ENCODE measurements at regions not wholly inside any gene's neighbourhood (a gene's known extent, or its start where the extent isn't known, plus 50 kb on each side); places are given as distances from the start of the nearest gene placed in this dataset.
"Not testable (repeated sequence)": the region's sequence is repeated elsewhere in the genome, so short reads cannot be mapped to it uniquely, and the experiment has no call there.

- no peak for DNase-seq
These were observed 157.8 kb upstream of the PREP start for GRCh38 chr6:105560611-105561066.

GRCh38 chr6:105557291-105557690 is 154.4 kb upstream of the PREP start:
- no peak for DNase-seq

- DNase-seq: no peak
These were observed 150.3 kb upstream of the PREP start for GRCh38 chr6:105553171-105553570.

DNA sequence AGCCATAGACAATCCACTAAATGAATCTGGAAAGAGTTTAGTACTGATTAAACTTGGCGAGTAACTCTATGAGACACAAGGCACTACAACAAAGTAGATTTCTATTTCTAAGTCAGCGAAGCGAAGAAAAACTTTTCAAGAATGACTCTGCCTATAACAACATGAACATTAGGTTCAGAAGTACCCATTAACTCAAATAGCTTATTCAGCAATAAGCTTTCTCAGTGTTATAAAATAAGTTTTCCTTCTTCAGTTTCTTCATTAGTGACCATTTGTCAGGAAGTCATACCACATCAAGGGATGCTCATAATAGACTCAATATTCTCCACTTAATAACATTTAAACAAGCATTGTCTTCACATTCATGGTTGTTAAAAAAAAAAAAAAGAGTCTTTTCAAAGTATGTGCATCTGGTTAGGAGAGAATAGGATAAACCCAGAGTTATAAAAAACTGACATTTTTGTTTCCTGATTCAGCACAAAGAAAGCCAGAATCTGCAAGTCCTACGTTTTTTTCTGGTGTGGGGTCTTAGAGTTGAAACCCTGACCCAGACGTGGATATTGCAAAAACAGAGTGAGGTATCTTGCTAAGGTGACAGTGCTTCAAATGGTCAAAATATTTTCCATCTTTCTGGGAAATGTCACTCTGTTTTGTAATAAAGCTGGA is 148.2 kb upstream of the PREP start:
- no peak for DNase-seq

- DNase-seq: no peak
These were observed 143.9 kb upstream of the PREP start for GRCh38 chr6:105546754-105547153.

- no peak for DNase-seq
These were observed 143.3 kb upstream of the PREP start for GRCh38 chr6:105545947-105546731.

GRCh38 chr6:105545228-105545920 is 142.5 kb upstream of the PREP start:
- no peak for DNase-seq

DNA sequence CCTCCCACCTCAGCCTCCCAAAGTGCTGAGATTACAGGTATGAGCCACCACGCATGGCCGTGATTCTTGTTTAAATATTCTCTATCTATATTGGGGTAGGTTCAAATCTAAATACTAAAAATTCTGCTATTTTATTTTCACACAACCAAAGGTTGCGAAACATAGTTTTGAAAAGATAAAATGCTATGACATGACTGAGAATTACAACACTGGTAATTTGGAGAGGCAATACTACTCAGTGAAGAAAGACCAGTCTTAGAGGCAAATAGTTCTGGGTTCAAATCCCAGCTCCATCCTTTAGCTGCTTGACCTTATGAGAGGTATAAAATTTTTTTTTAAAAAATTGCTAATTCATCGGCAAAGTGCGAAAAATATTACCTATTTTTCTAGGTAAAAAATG is 137.0 kb upstream of the PREP start:
- DNase-seq: no peak

- DNase-seq: no peak
These were observed 135.2 kb upstream of the PREP start for GRCh38 chr6:105537981-105538578.

GRCh38 chr6:105536961-105537360 is 134.1 kb upstream of the PREP start:
- no peak for DNase-seq

- no peak for DNase-seq
These were observed 130.4 kb upstream of the PREP start for GRCh38 chr6:105533301-105533700.

- DNase-seq: no peak
These were observed 123.5 kb upstream of the PREP start for GRCh38 chr6:105526225-105526872.

DNA sequence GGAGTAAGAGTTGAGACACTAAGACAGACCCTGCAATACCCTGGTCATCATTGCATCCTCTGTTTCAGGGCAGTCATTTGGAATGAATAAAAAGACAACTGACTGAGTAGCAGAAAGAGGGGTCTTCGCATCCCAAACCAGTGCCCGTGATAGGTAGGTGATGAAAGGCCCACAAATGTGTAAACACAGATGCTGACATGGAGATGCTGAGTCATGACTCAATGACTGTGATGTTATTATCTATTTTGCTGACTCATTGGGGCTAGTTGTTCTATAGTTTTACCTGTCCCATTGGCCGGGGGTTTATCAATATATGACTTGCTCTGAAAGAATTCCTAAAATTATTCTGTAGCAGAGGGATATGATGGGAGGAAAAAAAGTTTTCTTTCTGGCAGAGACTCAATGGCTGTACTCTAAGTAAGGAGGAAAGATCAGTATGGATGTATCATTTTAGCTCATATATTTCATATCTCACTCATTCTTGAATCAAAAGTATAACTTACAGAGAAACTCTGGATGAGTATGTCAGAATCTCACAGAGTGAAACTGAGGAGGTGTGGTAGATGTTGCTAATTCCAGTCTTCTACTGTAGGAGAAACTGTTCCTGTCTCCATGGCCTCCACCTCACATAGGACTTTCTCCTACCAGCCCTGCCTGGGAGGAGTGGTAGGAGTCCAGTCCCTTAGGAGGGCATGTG is 119.9 kb upstream of the PREP start:
- DNase-seq: no peak

- no peak for DNase-seq
These were observed 117.1 kb upstream of the PREP start for GRCh38 chr6:105519954-105520353.

DNA sequence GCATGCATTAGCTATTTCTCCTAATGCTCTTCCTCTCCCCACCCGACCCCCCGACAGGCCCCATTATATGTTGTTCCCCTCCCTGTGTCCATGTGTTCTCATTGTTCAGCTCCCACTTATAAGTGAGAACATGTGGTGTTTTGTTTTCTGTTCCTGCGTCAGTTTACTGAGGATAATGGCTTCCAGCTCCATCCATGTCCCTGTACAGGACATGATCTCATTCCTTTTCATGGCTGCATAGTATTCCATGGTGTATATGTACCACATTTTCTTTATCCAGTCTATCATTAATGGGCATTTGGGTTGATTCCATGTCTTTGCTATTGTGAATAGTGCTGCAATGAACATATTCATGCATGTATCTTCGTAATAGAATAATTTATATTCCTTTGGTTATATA is 116.1 kb upstream of the PREP start:
- DNase-seq: not testable (repeated sequence)

- DNase-seq: no peak
These were observed 112.2 kb upstream of the PREP start for GRCh38 chr6:105515054-105515453.

- no peak for DNase-seq
These were observed 111.4 kb upstream of the PREP start for GRCh38 chr6:105514306-105514705.

DNA sequence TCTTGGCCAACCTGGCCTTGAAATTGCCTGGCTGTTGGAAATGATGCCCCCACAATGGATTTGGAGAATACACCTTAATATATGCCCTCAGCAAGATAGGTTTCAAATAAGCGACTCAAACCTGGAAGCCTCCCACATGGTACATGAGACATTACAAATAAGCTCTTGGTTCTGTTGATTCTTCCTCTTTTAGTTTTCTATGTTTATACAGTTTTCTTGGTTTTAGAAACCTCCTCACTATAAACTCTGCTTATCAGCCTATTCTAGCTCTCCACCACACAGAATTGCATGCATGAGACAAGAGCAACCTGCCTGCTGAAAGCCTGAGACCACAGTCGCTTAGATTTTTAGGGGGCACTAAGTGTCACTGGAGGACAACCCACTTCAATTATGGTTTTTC is 108.8 kb upstream of the PREP start:
- DNase-seq: no peak

DNA sequence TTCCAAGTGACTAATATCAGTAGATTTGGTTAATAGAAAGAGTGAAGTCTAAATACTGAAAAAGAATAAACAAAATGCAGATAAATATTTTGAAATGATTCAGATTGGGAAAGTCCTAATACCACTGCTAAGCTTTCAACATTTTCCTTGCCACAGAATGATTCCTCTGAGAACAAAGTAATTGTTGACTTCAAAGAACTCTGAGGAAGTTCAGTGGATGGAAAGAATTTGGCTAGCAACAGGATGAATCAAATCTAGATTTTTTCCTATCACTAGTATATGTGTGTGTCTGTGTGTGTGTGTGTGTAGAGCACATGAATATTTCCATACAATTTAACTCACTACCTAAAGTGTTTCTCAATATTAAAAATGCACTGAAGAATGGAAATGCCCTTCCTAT is 107.9 kb upstream of the PREP start:
- DNase-seq: no peak

GRCh38 chr6:105509506-105510331 is 106.8 kb upstream of the PREP start:
- DNase-seq: no peak

DNA sequence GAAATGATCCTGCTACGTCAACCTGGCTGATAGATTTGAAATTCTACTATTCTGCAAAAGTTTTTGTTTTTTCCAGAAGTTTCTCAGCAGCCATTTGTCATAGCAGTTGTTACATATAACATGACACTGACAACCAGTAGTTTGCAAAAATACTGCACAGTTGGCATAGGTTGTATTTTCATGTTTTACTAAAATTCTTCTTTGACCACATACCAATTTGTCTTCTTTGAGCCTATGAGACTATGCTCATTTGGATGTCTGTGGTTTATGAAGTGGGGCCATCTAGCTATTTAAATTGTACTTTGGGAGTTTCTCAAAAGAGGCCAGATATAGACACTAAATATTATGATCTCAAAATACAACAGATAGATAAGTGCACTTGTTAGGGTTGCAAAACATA is 104.9 kb upstream of the PREP start:
- no peak for DNase-seq
